ENCODE measurements at regions not wholly inside any gene's neighbourhood (a gene's known extent, or its start where the extent isn't known, plus 50 kb on each side); places are given as distances from the start of the nearest gene placed in this dataset.
"Not testable (repeated sequence)": the region's sequence is repeated elsewhere in the genome, so short reads cannot be mapped to it uniquely, and the experiment has no call there.

DNA sequence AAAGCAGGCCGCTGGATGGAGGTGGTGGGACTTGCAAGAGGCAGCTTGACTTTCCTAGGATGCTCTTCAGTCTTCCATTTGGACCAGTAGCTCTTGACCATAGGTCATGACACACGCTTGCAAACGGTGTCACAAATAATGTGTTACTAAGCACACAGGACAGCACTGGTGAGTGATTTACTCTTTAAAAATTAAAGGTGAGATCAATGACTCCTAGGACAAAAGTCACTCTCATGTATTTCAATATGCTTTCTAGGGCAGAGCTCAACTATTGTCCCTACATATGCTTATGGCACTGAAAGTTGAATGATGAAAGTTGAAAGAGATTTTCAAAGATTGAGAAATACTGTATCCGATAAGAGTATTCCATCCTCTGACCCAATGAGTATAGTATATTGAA is 496.7 kb downstream of the EBF1 start:
- DNase-seq (ENCODE audit: low read depth): no peak

DNA sequence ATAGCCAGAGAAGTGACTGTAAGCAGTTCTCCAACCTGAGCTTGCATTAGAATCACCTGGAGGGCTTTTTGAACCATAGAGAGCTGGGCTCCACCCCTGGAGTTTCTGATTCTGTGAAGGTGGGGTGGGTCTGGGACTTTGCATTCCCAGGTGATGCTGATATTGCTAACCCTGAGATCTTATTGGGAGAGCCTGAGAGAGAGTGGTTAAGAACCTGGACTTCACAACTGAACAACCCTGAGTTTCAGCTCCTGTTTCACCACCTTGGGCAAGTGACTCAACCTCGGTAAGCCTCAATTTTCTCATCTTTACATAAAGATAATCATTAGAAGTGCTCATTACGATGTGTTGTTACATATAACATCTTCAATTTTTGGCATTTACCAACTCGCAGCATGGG is 498.6 kb downstream of the EBF1 start:
- no peak for DNase-seq (ENCODE audit: low read depth)

DNA sequence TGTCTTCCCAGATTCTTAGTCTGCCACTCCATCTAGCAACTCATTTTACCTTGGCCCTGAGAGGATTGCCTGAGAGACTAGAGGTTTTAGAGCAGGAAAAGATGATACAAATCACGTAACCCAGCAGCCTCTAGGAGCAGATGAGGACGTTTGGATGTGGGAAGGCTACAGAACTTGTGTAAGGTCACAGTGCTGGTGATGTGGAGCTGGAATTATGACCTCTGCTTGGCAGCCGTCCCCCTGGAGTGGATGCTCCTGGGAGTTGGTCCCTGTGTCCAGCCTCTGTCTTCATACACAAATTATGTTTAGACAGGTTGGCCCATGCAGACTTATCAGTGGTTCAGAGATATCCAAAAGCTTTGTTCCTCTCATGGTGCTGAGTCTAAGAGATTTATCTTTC is 499.0 kb downstream of the EBF1 start:
- no peak for DNase-seq (ENCODE audit: low read depth)

DNA sequence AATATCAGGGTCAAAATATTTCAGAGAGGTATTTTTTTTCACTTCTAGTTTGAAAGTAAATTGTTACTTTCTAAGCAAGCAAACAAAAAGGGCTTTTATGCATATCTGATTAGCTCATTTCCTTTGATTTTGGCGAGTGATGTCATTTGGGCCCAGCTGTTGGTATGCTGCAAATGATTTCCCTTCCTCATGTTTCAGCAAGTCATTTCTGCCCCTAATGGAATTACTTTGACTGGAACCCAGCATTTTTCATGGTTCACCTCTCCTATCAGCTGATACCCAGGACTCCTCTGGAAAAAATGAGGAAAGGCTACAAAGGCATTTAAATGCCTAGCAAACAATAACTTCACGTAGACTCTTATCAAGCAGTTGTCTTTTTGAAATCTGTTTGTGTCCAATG is 500.6 kb downstream of the EBF1 start:
- no peak for DNase-seq (ENCODE audit: low read depth)

DNA sequence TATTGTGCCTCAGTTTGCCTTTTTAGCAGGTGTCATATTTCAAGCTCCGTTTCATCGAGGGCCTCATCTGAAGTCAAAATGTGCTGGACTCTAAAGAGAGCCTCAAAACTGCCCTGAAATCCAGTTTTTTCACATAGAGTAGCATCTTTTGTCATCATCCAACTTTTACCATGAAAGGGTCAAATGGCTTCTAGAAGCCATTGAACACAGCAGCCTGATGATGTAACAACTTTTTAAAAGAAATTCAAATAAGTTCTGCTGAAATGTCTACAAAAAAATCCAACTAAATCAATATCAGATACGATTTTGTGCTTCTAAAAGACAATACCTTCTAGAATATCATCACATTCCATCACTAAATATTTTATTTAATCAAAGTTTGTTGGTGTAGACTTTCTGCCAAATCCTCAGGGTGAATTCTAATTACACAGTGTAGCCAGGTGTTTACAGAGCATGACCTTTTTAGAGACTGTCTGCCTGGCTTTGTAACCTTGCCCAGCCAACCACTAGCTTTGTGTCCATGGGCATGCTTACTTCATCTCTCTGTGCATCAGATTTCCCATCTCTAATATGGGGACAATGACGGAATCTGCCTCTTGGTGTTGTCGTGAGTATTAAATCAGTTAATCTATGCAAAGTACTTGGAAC is 505.0 kb downstream of the EBF1 start:
- no peak for DNase-seq (ENCODE audit: low read depth)

DNA sequence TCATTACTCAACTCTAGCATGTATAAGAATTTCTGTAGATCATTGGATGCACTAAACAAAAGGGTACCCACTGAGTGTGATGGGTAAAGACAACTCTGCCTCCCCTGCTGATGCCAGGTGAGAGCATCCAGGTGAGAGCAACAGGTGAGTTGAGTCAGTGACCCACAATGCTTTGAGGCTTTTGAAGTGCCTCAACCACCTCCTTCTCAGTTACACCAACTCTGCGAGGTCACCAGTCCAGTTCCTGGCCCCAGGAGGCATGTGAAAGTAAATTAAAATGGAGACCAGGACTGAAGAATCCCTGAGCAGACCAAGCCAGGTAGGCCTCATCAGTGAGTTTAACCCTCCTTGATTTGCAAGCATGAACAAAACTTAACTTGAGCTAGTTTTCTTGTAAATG is 505.8 kb downstream of the EBF1 start:
- no peak for DNase-seq (ENCODE audit: low read depth)

DNA sequence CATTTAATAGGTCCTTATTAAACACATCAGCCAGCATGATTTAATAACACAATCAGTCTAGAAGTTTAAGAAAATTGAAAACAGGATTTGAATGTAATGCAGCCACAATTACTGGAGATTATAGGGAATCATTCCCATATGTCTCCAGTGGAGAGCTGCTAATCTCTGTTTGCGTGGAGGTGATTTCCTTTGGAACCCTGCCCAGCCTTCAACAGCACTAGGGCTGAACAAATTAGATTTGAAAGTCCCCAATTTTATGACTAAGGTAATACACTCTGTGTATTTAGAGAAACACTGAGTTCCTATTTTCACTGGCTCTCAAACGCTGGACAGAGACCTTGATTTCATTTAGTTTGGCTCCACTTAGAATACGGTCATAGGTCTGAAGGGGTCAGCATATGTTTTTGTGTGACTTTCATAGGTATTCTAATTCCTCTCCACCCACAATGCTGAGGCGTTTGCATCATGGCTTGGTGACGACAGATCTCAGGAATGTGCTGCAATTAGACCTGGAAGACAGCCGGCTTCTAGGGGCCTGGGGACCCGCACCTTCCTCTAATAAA is 508.3 kb downstream of the EBF1 start:
- DNase-seq (ENCODE audit: low read depth): no peak

DNA sequence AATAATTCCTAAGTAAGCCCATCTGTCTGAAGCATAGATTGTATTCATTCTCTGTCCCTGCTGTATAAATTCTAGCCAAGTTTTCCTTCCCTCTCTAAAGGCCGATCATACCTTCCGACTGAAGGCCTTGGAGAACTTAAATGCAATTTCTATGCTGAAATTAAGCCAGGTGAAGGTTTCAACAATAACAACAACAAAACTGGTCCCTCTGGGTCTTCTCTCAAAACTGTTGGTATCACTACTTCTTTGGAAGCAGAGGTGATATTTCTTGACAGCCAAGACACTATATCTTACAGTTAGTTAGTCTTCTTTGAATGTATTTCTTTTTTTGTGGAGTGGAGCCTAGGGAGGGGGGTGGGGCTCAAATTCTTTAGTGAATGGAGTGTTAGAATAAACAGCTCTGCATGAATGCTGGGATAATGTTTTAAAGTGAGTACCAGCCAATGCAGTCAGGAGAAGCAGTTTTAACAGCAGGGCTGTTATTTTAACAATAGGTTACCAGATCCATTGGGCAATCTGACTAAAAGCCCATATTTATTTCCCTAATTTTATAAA is 508.9 kb downstream of the EBF1 start:
- DNase-seq (ENCODE audit: low read depth): no peak

DNA sequence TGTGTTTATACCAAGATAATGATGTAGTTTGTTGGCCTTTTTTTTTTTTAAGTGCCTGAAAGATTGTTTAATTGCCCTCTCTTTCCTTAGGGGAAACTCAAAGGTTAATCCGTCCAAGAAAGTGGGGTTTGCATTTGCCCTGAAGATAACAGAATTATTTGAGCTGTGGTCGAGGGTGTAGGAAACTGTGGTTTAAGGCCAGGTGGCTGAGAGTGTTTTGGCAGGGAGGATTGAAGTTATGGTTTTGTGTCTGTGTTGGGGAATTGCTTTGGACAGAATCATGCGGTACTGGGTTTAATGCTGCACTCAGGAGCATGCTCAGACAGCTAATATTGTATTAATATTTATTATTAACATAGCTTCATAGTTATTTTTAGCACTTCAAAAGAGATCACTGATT is 509.8 kb downstream of the EBF1 start:
- no peak for DNase-seq (ENCODE audit: low read depth)

DNA sequence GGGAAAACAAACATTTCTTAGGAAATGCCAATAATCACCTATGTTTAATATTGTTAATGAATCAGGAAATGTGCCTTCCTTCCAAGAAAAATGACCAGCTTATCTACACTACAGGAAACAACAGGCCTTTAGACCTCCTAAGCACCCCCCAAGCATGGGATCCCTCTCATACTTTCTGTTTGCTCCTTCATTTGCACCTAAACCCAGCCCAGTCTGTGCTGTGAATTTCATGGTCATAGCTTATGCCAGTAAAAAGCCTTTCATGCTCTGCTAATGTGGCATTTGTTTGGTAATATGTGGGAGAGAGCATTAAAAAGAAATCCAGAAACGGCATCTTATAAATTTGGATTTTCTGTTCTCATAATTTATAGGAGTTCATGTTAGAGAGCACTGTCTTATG is 511.1 kb downstream of the EBF1 start:
- DNase-seq (ENCODE audit: low read depth): no peak

DNA sequence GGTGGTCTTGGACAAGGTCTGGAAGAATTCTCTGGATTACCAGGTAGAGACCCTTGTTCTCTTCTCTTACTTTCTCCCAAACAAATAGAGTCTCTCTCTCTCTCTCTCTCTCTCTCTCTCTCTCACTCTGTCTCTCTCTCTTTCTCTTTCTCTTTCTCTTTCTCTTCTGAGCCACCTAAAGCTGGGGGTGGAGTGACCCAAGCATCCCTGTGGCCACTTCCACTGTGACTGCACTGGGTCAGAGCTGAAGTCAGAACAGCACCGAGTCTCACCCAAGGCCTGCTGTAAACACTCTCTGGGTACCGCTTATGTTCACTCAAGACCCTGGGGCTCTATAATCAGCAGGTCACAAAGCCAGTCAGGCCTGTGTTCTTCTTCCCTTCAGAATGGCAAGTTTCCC is 513.7 kb downstream of the EBF1 start:
- no peak for DNase-seq (ENCODE audit: low read depth)

DNA sequence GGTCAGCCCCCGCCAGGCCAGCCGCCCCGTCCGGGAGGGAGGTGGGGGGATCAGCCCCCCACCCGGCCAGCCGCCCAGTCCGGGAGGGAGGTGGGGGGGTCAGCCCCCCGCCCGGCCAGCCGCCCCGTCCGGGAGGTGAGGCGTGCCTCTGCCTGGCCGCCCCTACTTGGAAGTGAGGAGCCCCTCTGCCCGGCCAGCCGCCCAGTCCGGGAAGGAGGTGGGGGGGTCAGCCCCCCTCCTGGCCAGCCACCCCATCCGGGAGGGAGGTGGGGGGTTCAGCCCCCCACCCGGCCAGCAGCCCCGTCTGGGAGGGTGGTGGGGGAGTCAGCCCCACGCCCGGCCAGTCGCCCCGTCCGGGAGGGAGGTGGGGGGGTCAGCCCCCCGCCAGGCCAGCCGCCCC is 517.0 kb downstream of the EBF1 start:
- not testable (repeated sequence) for DNase-seq (ENCODE audit: low read depth)

DNA sequence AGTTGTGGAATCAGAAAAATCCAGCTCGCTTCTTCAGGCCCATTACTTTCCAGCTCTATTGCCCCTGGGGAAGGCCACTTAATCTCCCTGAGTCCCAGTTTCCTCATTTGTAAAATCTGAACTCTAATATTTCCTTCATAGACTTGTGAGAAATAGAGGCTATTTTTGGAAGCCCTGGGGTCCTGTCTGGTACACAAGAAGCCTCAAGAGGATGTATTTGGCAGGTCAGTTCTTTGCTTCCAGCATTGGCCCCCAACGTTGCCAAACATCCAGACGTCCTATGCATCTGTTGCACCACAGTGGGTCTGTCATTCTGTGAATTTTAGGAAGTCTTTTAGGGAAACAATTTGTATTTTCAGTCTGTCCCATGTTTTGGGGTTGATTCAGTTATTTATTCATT is 525.9 kb downstream of the EBF1 start:
- DNase-seq (ENCODE audit: low read depth): no peak

DNA sequence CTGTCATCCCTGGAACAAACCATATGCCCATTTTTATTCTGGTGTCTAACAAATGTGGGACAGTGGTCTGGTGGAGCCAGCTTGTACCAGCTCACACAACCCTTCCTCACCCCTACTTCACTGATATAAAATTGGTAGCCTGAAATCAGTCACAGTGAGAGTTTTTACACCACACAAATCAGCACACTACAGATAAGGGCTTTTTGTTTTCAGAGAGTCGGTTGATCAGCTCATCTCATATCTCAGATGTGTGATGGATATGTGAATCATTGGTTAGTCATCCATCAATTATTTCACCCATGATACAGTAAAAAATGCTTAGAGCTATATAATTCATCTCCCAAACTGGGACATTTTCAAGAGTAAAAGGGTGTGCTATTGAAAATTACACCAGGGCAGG is 529.2 kb downstream of the EBF1 start:
- DNase-seq (ENCODE audit: low read depth): no peak

DNA sequence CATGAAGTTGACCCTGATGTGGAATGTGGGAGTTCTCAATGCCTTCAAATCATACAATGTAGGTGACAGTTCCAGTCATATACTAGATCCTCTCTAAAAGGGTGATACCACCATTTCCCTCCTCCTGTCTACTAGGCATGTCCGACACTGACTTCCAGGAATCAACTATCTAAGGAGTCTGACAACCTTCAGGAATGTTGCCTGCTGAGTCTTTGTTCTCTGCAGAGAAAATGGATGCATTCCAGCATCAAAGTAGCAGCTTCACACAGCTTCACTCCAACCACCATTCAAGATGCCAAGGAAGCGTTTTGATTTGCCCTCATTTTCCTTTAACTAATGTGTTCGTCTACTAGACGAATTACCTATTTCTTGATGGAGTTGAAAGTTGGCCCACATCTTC is 530.2 kb downstream of the EBF1 start:
- DNase-seq (ENCODE audit: low read depth): no peak

DNA sequence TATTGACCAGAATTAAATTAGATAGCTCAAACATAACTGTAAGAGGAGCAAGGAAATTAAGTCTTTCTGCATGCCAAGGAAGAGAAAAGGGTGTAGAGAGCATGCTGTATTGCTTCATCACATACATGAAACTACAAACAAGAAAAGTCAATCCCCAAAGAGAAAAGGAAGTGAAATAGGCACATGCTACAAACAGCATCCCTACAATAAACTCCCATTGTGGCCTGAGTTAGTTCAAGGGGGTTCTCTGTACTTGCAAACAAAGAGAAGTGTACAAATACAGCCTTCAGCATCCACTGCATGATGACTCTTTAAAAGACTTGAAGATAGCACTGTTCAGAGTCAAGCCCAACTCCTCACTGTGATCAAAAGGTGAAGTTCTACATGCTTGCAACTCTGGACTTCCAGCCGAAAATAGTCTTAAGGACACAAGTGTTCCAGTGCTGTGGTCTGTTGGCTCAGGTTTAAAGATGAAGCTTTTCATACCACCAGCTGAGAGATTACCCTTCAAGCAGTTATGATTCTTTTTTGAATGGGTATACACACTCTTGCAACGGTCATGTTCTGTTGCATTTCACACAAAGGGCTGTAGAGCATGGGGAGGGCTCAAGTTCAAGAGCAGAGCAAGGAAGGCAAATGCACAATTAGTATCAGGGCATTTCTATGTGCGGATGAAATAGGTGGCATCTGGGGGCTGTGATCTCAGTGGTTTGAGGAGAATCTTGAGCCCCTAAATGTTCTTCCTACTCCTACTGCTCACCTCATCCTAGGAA is 534.5 kb downstream of the EBF1 start:
- DNase-seq (ENCODE audit: low read depth): no peak

DNA sequence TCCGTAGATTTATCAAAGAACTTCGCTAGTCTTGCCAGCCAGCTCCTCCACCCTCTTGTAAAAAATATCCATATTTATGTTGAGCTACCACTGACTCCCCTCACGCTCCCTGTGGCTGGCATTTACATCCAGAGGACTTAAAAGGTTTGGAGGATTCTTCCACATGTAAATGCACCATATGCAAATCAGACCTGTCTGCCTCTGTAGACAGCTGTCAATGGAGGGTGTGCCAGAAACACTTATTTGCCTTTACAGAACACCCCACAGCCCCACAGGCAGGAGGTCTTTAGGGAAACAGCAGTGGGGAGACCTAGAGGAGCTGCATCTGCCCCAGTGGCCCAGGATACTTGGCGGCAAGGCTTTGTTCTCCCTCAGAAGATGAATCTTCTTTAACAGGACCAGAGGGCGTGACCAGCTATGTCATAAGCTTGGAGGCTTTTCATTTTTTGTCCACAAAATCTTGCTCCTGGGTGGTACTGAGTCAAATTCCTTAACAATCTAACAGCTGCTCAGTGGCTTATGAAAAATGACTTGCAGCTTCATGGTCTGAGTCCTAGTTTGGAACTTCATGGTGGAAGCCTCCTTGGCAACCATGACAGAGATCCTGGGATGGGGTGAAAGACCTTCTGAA is 535.8 kb downstream of the EBF1 start:
- DNase-seq (ENCODE audit: low read depth): no peak

DNA sequence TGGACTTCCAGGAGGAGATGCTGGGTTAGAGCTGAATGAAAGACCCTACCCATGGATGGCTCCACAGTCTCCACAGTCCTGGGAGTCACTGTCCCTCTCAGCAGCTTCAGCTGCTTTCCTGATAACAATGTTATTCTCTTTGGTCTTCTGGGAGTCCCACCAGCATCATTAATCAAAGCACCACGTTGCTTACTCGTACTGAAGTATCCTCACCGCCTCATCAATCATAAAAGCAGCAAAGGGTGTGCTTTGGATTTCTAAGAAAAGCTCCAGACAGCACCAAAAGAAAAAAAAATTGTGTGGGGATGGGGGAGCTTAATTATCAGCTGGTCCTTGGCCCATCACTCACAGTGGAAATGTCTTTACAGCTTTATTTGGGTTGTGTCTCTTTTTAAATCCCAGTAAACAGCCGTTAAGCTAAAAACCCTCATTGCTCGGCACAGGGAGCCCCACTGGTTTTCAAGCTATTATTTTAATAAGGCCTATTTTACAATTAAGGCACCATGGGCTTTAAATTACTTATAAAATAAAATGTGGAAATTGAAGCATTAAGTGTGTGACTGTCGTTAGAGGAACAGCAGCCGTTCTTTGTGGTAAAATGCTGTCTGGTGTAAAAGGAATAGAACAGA is 538.0 kb downstream of the EBF1 start:
- no peak for DNase-seq (ENCODE audit: low read depth)

DNA sequence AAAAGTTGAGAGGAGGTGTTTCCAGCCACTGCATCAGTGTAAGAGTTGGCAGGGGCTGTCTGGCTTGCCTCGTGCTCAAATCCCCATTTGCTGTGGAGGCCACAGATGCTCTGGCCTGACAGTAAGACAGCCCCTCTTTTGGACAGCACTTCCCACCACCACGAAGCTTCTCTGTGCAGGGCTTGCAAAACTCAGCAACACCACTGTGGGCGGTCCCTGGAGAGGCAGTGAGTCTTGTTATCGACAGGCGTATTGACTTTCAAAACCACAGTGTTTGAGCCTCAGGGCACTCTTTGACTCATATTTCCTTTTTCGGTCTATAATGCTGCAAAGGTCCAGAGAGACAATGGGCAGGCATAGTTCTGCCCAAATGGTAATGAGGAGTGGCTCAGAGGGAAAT is 539.5 kb downstream of the EBF1 start:
- no peak for DNase-seq (ENCODE audit: low read depth)

DNA sequence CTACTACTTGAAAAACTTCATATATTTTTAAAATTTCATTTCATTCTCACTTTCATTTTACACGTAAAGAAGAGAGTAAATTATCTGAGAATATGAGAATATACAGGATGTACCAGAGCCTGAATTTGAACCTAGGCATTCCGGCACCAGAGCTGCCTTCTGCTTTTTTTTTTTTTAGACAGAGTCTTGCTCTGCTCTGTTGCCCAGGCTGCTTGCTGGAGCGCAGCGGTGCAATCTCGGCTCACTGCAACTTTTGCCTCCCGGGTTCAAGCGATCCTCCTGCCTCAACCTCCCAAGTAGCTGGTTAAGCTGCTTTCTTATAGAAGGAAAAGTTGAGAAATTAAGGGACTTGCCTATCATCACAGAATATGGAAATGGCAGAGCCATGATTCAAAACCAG is 540.1 kb downstream of the EBF1 start:
- no peak for DNase-seq (ENCODE audit: low read depth)

DNA sequence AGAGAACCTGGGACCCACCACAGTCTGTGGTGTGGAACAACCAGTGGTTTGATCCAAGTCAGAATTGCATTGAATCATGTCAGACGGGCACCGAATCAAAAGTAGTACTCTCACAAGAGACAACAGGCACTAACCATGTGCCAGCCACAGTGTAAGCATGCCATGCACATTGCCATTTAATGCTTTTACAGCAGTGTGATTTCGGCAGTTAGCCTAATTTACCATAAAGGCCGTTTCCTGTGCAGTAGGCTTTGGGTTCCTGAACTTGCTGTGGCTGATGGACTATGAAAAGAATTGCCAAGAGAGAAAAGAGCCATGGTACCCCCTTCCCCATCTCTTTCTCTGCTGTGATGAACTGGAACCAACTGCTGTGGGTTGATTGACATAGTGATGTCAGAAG is 540.6 kb downstream of the EBF1 start:
- DNase-seq (ENCODE audit: low read depth): no peak

DNA sequence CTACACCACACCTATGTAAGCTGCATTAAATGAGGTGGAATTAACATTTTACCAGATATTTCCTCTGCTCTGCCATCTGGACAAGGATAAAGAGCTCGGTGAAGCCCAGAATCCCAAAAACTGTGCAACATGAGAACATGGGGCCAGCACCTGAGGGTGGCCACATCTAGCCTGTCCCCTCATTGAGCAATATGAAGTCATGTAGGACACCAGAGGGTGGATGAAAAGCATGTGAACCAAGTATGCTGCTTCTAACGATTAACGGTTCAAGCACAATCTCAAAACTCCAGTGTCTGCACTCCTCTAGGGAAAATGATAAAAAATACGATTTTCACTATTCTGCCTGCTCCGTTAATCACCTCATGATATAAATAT is 545.8 kb downstream of the EBF1 start:
- no peak for DNase-seq (ENCODE audit: low read depth)

Data from CMK (cell line).